HuH-7.5 (cell line): ENCODE measurements at regions not wholly inside any gene's neighbourhood (a gene's known extent, or its start where the extent isn't known, plus 50 kb on each side); places are given as distances from the start of the nearest gene placed in this dataset.

Source experiments
- DNase-seq: peaks from one replicate; pipeline ENCODE4 v3.0.0; 2011; ENCODE audit warnings: low spot score

DNA sequence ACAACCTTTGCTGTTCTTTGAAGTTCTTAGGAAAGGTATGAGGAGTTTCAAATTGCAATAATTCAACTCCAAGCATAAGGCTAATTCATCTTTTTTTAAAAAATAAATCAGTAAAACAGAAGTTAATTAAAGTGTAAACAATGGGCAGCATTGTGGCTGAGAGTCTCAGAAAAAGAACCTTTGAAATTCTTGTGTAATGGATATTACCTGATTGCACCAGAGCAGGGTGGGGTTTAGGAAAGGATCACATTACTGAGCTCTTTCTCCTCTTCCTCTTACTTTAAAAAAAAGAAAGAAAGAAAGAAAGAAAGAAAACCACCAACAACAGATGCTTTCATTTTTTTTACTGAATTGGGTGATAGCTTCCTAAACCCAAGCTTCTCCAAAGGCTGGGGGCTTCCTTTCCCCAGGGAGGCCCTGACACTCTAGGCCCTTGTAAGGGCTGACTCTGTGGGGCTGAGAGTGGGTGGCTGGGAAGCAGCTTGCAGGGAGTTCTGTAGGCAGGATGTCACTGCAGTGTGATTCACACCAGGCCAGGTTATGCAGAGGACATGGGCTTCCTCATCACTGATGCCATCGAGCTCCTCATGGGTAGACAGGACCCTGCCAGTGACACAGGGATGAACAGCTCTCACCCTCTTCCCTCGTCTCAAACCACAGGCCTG is 564.5 kb downstream of the FGF9 start:
- DNase-seq: no peak

DNA sequence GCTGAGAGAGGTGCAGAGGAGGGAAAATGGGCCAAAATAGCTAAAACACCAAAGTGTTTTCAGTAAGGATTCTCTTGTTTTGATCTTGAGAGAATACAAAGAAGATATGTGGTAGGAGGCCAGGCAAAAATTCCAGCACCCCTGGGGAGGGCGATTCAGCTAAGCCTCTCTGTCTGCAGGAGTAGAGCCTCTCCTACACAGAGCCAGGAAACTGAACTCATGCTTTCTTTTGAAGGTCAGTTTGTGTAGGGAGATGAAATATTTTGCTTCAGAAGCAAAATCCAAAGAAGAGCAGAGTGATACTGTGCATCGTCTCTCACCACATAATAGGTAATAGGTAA is 565.0 kb downstream of the FGF9 start:
- no peak for DNase-seq

DNA sequence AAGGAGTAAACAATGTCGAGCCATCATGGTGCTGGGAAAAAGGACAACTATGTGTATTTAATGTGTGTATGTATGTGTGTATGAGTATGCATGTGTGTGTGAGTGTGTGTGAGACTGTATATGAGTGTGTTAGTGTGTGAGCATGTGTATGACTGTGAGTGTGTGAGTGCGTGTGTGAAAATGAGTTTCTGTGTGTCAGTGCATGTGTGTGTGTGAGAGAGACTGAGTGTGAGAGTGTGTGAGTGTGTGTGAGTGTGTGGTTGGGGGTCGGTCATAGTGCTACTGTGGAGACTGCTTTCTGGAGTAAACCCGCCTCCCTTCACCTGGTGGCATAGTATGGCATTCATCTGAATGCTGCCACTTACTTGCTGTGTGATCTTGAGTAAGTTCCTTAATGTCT is 567.4 kb downstream of the FGF9 start:
- DNase-seq: no peak

DNA sequence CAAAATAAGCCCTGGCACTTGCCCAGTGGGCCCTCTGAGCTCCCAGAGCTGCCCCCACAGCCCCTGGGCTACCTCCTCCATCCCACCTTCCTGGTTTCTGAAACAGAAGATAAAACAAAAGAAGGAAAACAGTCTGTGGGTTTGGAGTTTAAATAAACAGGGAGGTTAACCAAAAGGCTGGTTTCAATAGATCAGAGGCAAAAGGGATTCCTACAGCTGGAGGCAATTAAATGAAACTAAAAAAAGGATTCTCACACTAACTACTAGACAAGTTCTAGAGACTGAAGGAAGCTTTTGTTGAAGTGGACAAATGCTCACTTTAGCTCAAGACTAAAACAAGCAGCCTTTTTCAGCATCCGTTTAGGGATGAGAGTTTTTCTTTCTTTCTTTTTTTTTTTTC is 569.8 kb downstream of the FGF9 start:
- no peak for DNase-seq

DNA sequence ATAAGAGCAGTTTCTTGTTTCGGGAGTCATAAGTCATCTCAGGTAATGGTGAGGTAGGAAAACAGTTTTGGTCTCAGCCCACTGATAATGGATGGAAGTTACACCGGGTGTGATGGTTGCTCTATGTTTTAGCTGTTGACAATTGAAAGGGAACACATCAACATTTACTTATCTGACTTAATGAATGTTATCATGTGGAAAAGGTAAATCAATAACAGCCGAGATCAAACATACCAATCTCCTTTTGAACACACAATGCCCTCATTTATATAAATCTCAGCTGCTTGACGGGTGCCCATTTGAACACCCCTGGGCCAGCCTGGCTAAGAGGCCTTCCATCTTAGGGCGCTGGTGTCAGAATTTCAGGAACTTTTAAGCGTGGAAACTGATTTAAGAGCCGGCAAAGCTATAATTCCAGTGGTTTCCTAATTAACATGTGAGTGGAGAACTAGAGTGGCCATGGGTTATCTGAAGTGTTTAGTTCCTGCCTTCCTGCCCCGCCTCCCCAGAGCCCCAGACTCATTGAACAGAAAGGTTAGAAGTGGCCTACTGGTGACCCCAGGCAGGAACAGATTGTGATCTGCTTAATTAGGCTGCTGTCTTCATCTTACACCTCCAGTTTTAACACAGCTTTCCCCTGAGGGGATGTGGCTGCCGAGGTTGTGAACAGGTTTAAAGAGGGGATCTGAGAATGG is 572.7 kb downstream of the FGF9 start:
- DNase-seq: no peak

DNA sequence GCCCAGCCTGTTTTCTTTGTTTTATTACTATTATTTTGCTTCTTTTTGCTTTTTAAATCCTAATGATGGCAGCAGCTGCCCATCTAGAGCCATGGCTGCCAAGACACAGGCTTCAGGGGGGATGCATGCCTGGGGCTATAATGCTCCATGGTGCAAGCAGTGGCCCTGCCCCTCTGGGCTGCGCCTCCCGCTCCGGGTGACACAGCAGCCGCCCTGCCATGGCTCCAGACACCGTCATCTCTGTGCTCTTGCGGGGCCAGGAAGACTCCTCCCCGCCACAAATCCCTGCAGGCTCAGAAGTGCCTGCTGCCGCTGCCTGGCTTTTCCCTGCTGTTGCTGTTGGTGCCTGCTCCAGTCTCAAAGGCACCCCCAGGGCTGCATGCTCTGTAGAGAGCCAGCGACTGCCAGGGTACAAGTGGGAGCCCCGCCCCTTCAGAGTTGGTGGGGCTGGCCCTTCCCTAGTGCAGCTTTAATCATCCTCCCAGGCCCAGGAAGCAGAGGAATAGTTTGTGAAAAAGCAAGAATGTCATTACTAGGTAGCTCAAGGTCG is 581.5 kb downstream of the FGF9 start:
- DNase-seq: no peak

DNA sequence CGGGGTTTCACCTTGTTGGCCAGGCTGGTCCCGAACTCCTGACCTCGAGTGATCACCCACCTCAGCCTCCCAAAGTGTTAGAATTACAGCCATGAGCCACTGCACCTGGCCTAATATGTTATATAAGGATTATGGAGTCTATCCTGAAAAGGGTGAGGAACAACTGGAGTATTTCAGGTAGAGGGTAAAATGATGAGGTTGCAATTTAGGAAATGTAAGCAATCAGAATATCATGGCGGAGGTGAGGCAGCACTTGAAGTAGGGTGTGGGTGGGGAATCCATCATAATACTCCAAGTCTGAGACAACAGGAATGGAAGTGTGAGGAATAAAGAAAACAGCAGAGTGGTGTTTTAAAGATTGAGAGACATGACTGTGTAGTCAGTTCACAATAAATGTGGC is 582.2 kb downstream of the FGF9 start:
- no peak for DNase-seq

DNA sequence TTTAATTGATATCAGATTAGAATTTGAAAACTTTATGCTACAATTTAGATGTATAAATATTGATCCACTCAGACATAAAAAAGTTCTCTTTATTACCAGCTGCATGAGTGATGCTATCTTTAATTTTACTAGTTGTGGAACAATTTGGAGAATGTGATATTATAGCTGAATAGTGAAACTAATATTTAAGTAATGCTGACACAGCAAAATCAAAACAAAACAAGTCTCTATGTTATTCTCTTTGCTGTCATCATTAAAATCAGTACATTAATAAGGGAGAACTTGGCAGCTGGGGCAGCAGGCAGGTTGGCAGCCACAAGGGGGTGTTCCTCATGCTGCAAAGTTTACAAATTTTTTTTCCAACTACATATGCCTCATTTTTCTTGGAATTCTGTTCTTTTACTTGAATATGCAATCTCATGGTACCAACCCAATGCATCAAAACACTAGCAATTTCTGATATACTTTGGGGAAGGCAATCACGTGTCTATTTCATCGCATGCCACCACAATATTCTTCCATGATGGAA is 585.3 kb downstream of the FGF9 start:
- no peak for DNase-seq

DNA sequence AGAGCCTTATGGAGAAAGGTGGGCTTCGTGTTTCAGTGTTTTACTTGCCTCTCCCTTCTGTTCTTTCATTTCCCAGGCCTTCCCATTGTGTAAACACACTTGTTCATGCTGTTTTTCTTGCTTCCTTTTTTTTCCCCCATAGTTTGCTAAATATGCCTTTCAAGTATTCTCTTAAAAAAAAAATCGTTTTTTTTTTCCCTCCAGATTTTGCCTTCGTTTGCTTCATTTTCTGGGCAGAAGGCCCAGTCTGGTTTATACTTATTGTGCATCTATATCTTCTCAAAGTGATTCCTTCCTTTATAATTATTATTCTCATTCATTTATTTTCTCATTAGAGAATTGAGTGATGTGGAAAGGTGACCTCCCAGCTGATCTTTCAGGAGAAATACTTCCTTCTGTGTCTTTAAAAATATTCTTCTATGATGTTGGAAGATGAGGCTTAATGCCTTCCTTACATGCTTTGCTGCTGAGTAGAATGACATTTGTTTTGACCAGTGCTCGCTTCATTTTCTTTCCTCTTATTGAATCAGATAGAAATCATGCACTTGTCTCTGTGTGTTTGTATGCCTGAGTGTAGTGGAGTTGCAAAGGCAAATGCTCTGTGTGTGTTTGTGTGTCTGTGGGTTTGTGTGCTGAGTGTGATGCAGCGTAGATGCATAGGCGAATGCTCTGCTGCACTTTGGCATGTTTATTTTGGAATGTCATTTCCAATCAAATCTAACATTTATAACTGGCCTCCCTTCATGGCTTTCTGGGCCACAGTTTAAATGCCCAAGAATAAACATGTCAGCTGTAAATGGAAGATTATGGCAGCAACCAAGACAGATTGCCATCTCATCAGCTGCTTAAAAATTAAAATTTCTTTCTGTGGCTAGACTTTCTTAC is 591.4 kb downstream of the FGF9 start:
- DNase-seq: no peak

DNA sequence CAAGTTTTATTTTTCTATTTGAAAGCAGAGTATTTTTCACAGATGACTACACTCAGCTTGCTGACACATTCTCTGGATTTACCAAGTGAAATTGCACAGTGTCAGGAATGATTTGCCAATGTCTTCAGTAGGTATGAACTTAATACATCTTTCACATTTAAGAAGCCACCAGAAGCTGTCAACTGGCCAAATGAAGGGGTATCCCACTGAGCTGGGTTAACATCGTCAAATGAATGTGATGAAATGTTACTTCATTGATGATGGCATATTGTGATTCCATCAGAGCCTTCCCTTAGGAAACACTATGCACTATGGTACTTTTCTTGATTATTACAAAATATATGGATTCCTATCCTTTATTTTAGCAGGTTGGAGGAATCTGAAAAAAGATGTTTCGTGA is 592.3 kb downstream of the FGF9 start:
- no peak for DNase-seq

DNA sequence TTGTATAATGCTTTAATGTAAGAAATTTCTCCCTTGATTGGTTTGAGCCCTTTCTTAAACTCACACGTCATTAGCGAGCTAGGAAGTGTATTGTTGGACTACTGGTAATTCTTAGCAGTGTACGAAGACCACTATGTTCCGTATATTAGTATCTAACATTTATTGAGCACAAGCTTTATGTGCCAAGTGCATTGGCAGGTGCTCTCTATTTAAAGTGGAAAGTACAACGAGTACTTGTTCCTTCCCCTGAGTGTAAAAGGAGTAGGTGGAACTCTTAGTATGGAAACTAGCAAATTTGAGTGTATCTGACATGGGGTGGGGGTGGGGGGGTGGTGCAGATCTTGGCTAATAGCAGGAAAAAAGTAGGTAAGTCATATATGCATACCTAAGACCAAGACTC is 594.7 kb downstream of the FGF9 start:
- DNase-seq: no peak

DNA sequence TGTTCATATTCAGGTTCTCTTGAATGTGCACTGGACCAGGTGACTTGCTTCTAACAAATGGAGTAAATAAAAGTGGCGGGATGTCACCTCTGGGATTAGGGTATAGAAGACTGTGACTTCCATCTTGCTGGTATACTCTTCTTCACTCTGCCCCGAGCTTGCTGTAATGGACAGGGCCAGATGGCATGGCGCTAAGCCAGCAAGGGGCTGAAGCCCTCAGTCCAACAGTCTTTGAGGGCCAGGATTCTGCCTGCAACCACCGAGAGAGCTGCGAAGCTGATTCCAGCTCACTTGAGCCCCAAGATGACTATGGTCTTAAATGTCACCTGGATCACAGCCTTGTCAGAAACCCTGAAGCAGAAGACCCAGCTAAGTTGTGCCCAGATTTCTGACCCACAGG is 600.0 kb downstream of the FGF9 start:
- no peak for DNase-seq

DNA sequence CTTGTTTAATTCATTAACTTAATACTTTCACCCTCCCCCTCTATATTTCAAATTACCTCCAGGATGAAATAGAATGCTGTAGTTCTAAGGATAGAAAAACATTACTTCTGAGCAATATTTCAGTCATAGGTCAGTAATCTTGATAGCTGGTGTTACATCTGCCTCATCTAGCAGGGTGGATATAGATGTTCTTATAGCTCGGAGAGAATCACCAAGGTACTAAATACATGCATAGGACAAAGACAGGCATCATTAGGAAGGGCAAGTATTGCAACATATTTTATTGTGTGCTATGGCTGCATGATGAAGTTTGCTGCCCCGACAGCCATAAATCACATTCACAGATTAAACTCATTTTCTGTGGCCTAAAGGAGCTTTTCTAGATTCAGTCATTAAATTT is 601.0 kb downstream of the FGF9 start:
- DNase-seq: no peak

DNA sequence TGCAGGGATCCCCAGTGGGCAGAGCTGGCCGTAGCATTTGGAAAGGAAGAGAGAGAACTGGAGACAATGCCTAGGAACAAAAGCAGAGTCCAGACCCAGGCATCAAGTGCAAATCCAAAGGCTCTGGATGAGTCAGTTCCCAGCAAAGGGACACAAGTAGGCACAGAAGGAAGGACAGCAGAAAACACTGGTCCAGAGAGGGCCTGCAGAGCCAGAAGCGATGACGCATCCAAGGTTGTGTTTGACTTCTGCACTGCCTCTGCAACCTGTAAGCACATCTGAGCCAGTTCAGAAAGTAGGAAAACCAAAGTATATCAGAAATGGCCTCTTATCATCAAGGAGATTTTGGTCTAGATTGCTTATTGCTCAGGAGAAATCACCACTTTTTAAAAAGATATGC is 604.5 kb downstream of the FGF9 start:
- no peak for DNase-seq

DNA sequence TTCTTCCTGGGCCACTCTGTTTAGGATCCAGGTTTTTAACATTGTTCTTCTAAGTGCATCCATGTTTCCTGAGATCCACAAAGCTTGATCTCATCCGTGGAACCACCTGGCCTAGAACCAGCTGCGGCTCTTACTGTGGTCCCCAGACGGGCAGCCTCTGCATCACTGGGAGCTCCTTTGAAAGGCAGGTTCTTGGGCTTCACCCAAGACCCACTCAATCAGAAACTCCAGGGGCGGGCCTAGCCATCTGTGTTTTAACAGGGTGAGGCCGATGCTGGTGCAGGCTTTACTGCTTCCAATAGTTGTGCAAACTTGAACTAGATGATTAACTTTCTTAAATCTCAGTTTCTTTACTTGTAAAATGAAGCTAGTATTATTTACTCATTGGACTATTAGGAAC is 605.7 kb downstream of the FGF9 start:
- no peak for DNase-seq

DNA sequence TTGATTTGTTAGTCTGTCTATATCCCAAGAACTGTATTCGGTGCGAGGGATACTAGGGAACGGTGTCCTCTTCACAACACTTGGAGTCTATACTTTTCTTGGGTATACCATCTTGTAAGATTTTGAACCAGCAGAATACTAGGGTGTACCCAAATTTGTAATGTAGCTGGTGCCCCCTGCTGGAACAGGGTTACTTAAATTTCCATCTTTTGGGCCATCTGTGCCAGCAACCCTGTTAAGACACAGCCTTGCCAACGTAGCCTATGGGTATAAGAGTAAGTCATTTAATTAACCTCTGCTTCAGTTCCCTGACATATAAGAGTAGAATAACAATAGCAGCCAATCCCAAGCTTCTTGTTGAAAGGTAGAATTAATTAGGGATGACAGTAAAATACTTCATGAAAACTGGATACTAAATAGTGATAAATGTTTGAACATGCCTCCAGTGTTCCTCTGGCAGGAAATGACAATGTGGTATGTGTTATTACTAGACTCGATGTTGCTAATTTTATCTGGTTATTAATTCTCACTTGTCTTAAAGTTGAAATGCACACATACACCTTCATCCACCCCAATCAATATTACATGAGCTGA is 607.6 kb downstream of the FGF9 start:
- DNase-seq: no peak

DNA sequence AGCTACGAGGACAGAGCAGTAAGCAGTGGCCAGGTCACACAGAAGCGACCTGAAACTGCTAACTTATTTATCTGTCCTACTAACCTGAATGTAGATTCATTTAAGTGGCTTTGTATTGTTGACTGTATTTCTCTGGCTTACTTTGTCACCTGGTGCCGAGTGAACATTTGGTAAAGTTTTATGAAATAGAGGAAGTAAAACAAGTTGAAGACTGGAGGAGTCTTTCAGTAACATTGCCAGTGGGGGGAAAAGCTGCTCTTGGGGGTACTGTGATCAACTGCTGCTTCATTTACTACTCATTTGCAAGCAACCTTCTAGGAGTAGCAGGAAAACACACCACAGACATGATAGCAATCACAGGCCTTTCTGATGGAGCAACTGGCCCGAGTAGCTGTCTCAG is 615.0 kb downstream of the FGF9 start:
- DNase-seq: no peak

DNA sequence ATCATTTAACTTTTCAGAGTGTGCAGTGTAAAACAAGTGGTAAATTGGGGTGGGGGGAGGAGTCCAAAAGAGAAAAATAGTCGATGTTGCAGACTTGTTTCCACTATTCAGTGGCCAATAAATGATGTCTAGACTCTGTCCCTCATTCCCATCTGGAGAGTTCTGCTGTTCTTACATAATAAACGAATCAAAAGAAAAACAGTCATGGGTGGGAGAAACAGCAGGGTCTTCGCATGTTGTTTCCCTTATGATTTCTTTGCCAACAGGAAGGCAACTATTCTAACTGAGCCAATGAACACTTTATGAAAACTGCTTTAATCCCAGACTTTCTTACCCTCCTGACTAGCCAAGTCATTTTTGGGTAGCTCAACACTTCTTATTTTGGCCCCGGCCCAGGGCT is 615.5 kb downstream of the FGF9 start:
- no peak for DNase-seq

DNA sequence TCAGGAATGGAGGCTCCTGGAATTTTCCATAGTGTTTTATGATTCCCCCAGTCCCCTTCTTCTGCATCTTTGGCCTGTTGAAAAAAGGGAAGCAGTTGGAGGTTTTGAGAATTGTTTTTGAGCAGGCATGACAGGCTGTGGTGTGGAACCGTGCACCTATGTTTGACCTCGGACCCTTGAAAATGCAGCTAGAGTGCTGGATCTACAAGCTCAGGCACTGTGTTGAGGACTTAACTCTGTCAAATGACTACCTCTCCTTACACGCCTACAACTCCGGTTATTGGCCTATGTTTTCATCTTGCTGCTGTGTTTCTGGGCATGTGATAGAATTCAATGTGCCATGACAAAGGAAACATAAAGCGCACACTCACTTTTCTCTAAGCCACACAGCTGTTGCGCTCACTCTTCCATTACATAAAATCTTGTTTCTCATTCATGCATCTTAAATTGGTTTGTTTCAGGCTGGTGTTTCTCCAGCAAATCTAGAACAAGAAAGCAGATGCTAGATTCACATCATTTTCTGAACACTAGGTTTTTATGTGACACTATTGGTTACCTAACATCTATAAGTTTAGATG is 616.6 kb downstream of the FGF9 start:
- DNase-seq: no peak

DNA sequence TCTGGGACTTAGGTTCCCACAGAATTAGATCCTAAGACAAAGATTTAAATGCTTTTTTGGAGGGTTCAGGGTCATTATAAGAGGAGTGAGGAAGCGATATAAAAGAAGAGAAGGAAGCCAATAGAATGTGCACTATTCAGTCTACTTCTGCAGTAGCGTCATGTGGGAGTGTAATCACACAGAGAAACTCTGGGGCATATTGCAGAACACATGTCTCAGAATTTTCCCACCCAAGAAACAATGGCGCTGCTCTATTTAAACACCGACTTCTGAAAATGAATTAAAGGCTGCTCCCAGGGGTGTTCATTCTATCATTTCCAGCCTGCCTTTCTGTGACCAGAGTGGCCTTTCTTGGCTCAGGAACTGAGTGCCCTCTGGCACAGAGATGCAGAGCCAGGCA is 617.6 kb downstream of the FGF9 start:
- DNase-seq: no peak

DNA sequence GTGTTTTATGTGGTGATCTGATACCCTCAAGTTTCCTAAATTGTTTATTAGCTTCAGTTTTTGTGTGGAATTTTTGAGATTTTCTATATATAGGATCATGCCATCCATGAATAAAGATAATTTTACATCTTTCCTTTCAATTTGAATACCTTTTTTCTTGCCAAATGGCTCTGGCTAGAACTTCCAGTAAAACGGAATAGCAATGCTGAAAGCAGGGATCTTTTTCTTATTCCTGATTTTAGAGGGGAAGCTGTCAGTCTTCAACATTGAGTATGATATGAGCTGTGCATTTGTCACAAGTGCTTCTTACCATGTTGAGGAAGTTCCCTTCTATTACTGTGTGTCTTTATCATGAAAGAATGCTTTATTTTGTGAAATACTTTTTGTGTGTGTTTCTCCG is 618.8 kb downstream of the FGF9 start:
- no peak for DNase-seq

DNA sequence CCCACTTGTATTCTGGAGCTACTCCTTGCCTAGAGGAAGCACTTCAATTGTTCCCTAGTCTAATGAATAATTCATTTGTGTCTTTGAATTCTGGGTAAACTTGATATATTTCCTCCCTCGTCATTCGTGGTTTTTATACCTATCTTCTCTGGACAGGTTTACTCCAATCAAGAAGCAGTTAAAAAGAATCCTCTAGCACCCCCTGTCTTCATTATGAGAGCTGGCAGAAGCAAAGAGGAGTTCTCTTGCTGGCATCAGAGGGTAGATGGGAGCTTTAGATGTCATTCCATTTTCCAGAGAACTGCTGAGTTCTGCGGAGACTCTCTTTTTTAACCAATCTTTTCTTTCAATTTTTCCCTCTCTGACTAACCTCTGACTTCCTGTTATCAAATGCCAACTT is 627.7 kb downstream of the FGF9 start:
- DNase-seq: no peak
